ENCODE measurements at regions not wholly inside any gene's neighbourhood (a gene's known extent, or its start where the extent isn't known, plus 50 kb on each side); places are given as distances from the start of the nearest gene placed in this dataset.

GRCh38 chr6:134623401-134623800, 305.5 kb upstream of the SGK1 start:
- no peak overlapping the region for H3K9ac ChIP-seq (ENCODE audit: low read depth, low read length, poor library complexity, severe bottlenecking)
- no peaks in the 10 kb centered on the region for H3K9me3 ChIP-seq (ENCODE audit: insufficient read depth, low read depth, low read length)

DNA sequence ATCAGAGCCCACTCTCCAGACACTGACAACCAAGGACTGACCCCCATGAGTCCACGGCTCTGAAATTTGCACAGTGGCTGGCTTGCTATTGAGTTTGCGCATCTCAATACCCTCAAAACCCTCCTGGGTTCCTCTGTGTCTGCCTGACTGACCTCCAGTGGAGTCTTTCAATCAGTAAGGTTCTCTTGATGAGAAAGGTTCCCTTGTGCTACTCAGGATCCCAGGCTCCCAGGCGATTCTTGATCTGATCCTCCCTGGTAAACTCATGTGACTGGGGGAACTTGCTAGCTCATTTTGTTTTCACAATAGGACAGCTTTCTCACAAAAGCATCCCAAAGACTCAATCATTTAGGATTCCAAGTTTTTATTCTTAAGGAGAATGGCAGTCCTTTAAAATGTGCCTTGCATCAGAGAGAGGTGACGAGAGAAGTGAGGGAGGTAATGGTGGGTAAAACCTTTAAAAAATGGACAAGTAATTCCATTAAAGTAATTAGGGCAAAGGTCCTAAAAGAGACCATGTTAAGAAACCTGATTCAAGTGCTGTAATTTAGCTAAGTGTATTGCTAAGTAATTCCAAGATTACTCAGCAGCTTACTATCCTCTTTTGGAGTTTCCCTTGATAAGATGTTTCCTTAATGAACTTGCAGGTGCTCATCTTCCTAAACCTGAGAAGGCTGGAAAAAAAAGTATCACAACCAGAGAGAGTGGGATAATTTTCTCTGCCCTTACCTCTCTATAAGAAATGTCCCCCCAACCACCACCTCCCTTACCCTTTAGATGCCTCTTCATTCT, 304.7 kb upstream of the SGK1 start:
- TF ChIP-seq, protein P1, sequence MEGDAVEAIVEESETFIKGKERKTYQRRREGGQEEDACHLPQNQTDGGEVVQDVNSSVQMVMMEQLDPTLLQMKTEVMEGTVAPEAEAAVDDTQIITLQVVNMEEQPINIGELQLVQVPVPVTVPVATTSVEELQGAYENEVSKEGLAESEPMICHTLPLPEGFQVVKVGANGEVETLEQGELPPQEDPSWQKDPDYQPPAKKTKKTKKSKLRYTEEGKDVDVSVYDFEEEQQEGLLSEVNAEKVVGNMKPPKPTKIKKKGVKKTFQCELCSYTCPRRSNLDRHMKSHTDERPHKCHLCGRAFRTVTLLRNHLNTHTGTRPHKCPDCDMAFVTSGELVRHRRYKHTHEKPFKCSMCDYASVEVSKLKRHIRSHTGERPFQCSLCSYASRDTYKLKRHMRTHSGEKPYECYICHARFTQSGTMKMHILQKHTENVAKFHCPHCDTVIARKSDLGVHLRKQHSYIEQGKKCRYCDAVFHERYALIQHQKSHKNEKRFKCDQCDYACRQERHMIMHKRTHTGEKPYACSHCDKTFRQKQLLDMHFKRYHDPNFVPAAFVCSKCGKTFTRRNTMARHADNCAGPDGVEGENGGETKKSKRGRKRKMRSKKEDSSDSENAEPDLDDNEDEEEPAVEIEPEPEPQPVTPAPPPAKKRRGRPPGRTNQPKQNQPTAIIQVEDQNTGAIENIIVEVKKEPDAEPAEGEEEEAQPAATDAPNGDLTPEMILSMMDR (conservative IDR thresholded peaks at IDR 0.05; ENCODE audit: low read length) = no peak
- TF ChIP-seq EZH2phosphoT487 (IDR thresholded peaks at IDR 0.05; ENCODE audit: borderline replicate concordance) = no peak
- no peaks in the 10 kb centered on the region for H3K9me3 ChIP-seq (ENCODE audit: insufficient read depth, low read depth, low read length)
- H3K4me3 ChIP-seq (ENCODE audit: low read length, poor library complexity, severe bottlenecking) = no peak overlapping the region
- H3K79me2 ChIP-seq (ENCODE audit: insufficient read depth, low read length) = no peaks in the 10 kb centered on the region
- H3K36me3 ChIP-seq (ENCODE audit: insufficient read depth, low read length) = no peaks in the 10 kb centered on the region
- H3K9me2 ChIP-seq (replicated peaks; ENCODE audit: low read depth, low read length) = no peaks in the 10 kb centered on the region
- no peaks in the 10 kb centered on the region for H3F3A ChIP-seq (ENCODE audit: low read depth)
- H3K4me1 ChIP-seq (ENCODE audit: insufficient read depth, low read length, poor library complexity, severe bottlenecking) = no peaks in the 10 kb centered on the region
- H3K27me3 ChIP-seq (ENCODE audit: insufficient read depth, low read length, poor library complexity, severe bottlenecking) = no peaks in the 10 kb centered on the region
- no peak overlapping the region for H2AFZ ChIP-seq (ENCODE audit: low read length)
- H3K9ac ChIP-seq (ENCODE audit: low read depth, low read length, poor library complexity, severe bottlenecking) = no peak overlapping the region
- H4K20me1 ChIP-seq (ENCODE audit: insufficient read depth, low read length, poor library complexity, severe bottlenecking) = no peaks in the 10 kb centered on the region
- no peak overlapping the region for H3K4me2 ChIP-seq (ENCODE audit: low read depth, low read length, poor library complexity, severe bottlenecking)

More at GRCh38 chr6:134623401-134623800, 305.5 kb upstream of the SGK1 start:
- no peak overlapping the region for H2AFZ ChIP-seq (ENCODE audit: low read length)
- no peaks in the 10 kb centered on the region for H4K20me1 ChIP-seq (ENCODE audit: insufficient read depth, low read length, poor library complexity, severe bottlenecking)
- no peaks in the 10 kb centered on the region for H3K36me3 ChIP-seq (ENCODE audit: insufficient read depth, low read length)
- H3K4me3 ChIP-seq (ENCODE audit: low read length, poor library complexity, severe bottlenecking) = no peak overlapping the region
- H3K4me2 ChIP-seq (ENCODE audit: low read depth, low read length, poor library complexity, severe bottlenecking) = no peak overlapping the region
- no peaks in the 10 kb centered on the region for H3K9me2 ChIP-seq (replicated peaks; ENCODE audit: low read depth, low read length)
- TF ChIP-seq EZH2phosphoT487 (IDR thresholded peaks at IDR 0.05; ENCODE audit: borderline replicate concordance) = no peak
- TF ChIP-seq, protein P1 (conservative IDR thresholded peaks at IDR 0.05; ENCODE audit: low read length) = no peak
- no peaks in the 10 kb centered on the region for H3K27me3 ChIP-seq (ENCODE audit: insufficient read depth, low read length, poor library complexity, severe bottlenecking)
- no peaks in the 10 kb centered on the region for H3K4me1 ChIP-seq (ENCODE audit: insufficient read depth, low read length, poor library complexity, severe bottlenecking)
- H3F3A ChIP-seq (ENCODE audit: low read depth) = no peaks in the 10 kb centered on the region
- H3K79me2 ChIP-seq (ENCODE audit: insufficient read depth, low read length) = no peaks in the 10 kb centered on the region

GRCh38 chr6:134621858-134622257, 303.9 kb upstream of the SGK1 start:
- H3K9me2 ChIP-seq (replicated peaks; ENCODE audit: low read depth, low read length) = no peaks in the 10 kb centered on the region
- H3K9me3 ChIP-seq (ENCODE audit: insufficient read depth, low read depth, low read length) = no peaks in the 10 kb centered on the region
- H3K4me2 ChIP-seq (ENCODE audit: low read depth, low read length, poor library complexity, severe bottlenecking) = no peak overlapping the region
- H3K4me1 ChIP-seq (ENCODE audit: insufficient read depth, low read length, poor library complexity, severe bottlenecking) = no peaks in the 10 kb centered on the region
- H3K4me3 ChIP-seq (ENCODE audit: low read length, poor library complexity, severe bottlenecking) = no peak overlapping the region
- no peaks in the 10 kb centered on the region for H3K79me2 ChIP-seq (ENCODE audit: insufficient read depth, low read length)
- H3K9ac ChIP-seq (ENCODE audit: low read depth, low read length, poor library complexity, severe bottlenecking) = no peak overlapping the region
- H3K36me3 ChIP-seq (ENCODE audit: insufficient read depth, low read length) = no peaks in the 10 kb centered on the region
- H3K27me3 ChIP-seq (ENCODE audit: insufficient read depth, low read length, poor library complexity, severe bottlenecking) = no peaks in the 10 kb centered on the region
- H2AFZ ChIP-seq (ENCODE audit: low read length) = no peak overlapping the region
- H3F3A ChIP-seq (ENCODE audit: low read depth) = no peaks in the 10 kb centered on the region
- no peak for TF ChIP-seq EZH2phosphoT487 (IDR thresholded peaks at IDR 0.05; ENCODE audit: borderline replicate concordance)
- TF ChIP-seq, protein P1 (conservative IDR thresholded peaks at IDR 0.05; ENCODE audit: low read length) = no peak
- no peaks in the 10 kb centered on the region for H4K20me1 ChIP-seq (ENCODE audit: insufficient read depth, low read length, poor library complexity, severe bottlenecking)

Data from Loucy (cell line).